ENCODE measurements at regions not wholly inside any gene's neighbourhood (a gene's known extent, or its start where the extent isn't known, plus 50 kb on each side); places are given as distances from the start of the nearest gene placed in this dataset.

DNA sequence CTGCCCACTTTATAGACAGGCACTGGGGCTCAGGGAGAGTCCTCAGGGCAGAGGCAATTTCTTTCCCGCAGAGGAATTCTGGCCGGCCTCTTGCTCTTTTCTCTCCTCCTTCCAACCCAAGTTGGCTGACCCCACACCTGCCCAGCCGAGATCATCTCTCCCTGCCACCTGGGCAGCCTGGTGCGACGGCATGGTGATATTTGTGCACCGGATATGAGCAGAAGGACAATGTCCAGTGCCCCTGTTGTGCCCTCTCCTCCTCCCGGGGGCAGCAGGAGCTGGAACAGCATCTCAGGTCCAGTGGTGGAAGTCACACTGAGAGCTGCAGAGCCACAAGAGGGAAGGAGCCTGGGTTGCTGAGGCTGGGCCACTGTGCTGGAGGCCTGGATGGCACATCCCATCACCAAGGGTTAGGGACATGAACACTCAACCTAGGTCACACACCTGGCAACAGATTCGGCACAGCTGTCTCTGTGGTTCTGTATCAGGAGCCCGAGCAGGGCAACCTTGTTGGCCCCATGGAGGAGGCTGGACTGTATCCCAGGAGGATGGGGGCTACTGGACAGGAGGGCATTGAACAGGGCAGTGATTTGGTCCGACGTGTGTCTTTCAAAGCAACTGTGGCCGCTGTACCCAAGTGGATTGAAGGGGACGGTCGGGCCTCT lies 57.7 kb upstream of the DIO3 start:
- TF ChIP-seq, protein P1, sequence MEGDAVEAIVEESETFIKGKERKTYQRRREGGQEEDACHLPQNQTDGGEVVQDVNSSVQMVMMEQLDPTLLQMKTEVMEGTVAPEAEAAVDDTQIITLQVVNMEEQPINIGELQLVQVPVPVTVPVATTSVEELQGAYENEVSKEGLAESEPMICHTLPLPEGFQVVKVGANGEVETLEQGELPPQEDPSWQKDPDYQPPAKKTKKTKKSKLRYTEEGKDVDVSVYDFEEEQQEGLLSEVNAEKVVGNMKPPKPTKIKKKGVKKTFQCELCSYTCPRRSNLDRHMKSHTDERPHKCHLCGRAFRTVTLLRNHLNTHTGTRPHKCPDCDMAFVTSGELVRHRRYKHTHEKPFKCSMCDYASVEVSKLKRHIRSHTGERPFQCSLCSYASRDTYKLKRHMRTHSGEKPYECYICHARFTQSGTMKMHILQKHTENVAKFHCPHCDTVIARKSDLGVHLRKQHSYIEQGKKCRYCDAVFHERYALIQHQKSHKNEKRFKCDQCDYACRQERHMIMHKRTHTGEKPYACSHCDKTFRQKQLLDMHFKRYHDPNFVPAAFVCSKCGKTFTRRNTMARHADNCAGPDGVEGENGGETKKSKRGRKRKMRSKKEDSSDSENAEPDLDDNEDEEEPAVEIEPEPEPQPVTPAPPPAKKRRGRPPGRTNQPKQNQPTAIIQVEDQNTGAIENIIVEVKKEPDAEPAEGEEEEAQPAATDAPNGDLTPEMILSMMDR (IDR thresholded peaks at IDR 0.05; ENCODE audit: extremely low read depth in 1 of 2, insufficient read depth in 1 of 2, low read depth in 1 of 2, low read length in 2 of 2), result no peak
- TF ChIP-seq POLR2AphosphoS5 (IDR thresholded peaks at IDR 0.05; ENCODE audit: insufficient read depth, low read depth, low read length) (no peak), POLR2A (IDR thresholded peaks at IDR 0.05; ENCODE audit: low read depth, low read length) (no peak), EZH2 (IDR thresholded peaks at IDR 0.05; ENCODE audit: borderline replicate concordance, low read depth, low read length, severe bottlenecking) (no peak), FOS (IDR thresholded peaks at IDR 0.05; ENCODE audit: borderline replicate concordance, insufficient read depth, low read length) (no peak)

Measured in endothelial cell of umbilical vein (primary cell).